ENCODE measurements at regions not wholly inside any gene's neighbourhood (a gene's known extent, or its start where the extent isn't known, plus 50 kb on each side); places are given as distances from the start of the nearest gene placed in this dataset.

GRCh38 chr5:29547236-29547865, 1646.1 kb upstream of the CDH6 start:
- TF ChIP-seq, protein P1, sequence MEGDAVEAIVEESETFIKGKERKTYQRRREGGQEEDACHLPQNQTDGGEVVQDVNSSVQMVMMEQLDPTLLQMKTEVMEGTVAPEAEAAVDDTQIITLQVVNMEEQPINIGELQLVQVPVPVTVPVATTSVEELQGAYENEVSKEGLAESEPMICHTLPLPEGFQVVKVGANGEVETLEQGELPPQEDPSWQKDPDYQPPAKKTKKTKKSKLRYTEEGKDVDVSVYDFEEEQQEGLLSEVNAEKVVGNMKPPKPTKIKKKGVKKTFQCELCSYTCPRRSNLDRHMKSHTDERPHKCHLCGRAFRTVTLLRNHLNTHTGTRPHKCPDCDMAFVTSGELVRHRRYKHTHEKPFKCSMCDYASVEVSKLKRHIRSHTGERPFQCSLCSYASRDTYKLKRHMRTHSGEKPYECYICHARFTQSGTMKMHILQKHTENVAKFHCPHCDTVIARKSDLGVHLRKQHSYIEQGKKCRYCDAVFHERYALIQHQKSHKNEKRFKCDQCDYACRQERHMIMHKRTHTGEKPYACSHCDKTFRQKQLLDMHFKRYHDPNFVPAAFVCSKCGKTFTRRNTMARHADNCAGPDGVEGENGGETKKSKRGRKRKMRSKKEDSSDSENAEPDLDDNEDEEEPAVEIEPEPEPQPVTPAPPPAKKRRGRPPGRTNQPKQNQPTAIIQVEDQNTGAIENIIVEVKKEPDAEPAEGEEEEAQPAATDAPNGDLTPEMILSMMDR (IDR thresholded peaks at IDR 0.05): no peak
- TF ChIP-seq ZFX (IDR thresholded peaks at IDR 0.05; ENCODE audit: borderline replicate concordance): no peak
- no peak overlapping the region for H3K27ac ChIP-seq

GRCh38 chr5:29543501-29543900, 1650.0 kb upstream of the CDH6 start:
- TF ChIP-seq ZFX (IDR thresholded peaks at IDR 0.05; ENCODE audit: borderline replicate concordance): no peak
- TF ChIP-seq, protein P1 (IDR thresholded peaks at IDR 0.05): no peak
- no peak overlapping the region for H3K27ac ChIP-seq

- TF ChIP-seq, protein P1 (IDR thresholded peaks at IDR 0.05): no peak
- no peak for TF ChIP-seq ZFX (IDR thresholded peaks at IDR 0.05; ENCODE audit: borderline replicate concordance)
- H3K27ac ChIP-seq: no peak overlapping the region
Observed at GRCh38 chr5:29524227-29524626, 1669.3 kb upstream of the CDH6 start.

DNA sequence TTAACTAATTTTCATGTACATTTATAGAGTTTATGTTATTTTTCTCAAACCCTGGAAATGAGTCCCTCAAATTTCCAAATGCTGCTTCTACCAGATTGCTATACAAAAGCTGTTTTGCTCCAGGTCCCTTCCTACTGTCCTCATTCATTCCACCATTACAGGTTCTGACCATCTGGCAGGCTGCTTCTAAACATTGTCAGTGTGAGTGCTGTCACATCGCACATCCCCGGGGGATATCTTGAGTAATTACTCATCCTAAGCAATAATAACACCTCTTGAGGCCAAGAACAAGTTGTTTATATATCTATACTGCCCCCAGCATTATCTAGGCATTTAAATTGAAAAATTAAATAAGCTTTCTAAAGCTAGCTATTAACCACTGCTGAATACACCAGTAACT, 1675.3 kb upstream of the CDH6 start:
- no peak overlapping the region for H3K27ac ChIP-seq
- TF ChIP-seq, protein P1 (IDR thresholded peaks at IDR 0.05): no peak
- no peak for TF ChIP-seq ZFX (IDR thresholded peaks at IDR 0.05; ENCODE audit: borderline replicate concordance)

DNA sequence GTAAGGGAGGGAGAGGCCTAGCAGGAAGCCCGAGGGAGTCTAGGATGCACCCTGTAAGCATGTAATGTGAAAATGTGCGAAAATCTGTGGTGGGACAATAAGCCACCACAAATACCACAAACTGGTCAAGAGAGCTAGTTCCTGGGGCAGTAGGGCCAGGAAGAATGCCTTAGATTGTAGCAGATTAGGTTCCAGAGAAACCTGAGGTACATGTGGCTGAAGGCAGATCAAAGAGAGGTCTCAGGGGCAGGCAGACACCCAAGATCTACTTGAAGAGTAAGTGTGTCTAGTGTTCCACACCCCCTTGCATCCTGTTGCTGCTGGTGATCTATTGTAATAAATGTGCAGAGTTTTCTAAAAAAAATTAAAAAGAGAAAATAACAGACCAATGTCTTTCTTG, 1677.3 kb upstream of the CDH6 start:
- TF ChIP-seq, protein P1 (IDR thresholded peaks at IDR 0.05): no peak
- no peak for TF ChIP-seq ZFX (IDR thresholded peaks at IDR 0.05; ENCODE audit: borderline replicate concordance)
- H3K27ac ChIP-seq: no peak overlapping the region

DNA sequence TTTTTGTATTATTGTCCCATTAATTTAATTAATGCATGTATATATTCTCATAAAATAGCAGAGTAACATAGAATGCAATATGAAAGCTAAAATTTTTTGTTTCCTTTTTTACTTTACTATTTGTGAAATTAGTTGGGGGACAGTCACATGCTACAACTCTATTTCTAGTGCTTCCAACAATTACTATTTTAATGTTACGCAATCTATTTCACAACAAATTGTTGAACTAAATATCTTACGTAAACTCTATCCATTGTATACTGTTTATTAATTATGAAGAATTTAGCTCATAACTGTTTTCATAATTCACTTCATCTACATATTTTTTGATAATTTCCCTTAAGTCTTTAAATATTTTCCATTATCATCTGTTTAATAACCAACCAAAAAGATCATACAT, 1685.4 kb upstream of the CDH6 start:
- H3K27ac ChIP-seq: no peak overlapping the region
- no peak for TF ChIP-seq ZFX (IDR thresholded peaks at IDR 0.05; ENCODE audit: borderline replicate concordance)
- TF ChIP-seq, protein P1 (IDR thresholded peaks at IDR 0.05): no peak

GRCh38 chr5:29504411-29504810, 1689.1 kb upstream of the CDH6 start:
- no peak overlapping the region for H3K27ac ChIP-seq
- TF ChIP-seq, protein P1 (IDR thresholded peaks at IDR 0.05): no peak
- TF ChIP-seq ZFX (IDR thresholded peaks at IDR 0.05; ENCODE audit: borderline replicate concordance): no peak
